Natural killer cell (primary cell): ENCODE measurements at regions not wholly inside any gene's neighbourhood (a gene's known extent, or its start where the extent isn't known, plus 50 kb on each side); places are given as distances from the start of the nearest gene placed in this dataset.

ENCODE experiments used
- ATAC-seq, 3 donors: fragments of 150-1000 bp in 2 of 3; fragments of 200-7000 bp in 1 of 3; cut with Tn5 transposase; 1 replicate in 1 of 3; 2 replicates in 2 of 3; pipeline ENCODE4 v1.10.0; 2021; ENCODE audit warnings: mild to moderate bottlenecking in 2 of 3, moderate library complexity in 2 of 3
- DNase-seq, 2 donors: peaks; one replicate each; pipeline versions ENCODE4 v3.0.0 to v3.0.0-alpha.2; 2013 to 2021; ENCODE audit warnings: mixed read lengths in 1 of 2
- H3K27ac ChIP-seq: one replicate; pipeline ENCODE4 v1.5.1; 2013; ENCODE audit warnings: mild to moderate bottlenecking, low read length
- H3K27me3 ChIP-seq: one replicate; pipeline ENCODE4 v1.6.1; 2013; ENCODE audit warnings: low read length; ENCODE audit not compliant: control insufficient read depth, insufficient read depth
- H3K36me3 ChIP-seq: one replicate; pipeline ENCODE4 v1.6.1; 2013; ENCODE audit warnings: low read length; ENCODE audit not compliant: control insufficient read depth, insufficient read depth
- H3K4me1 ChIP-seq: one replicate; pipeline ENCODE4 v1.6.1; 2013; ENCODE audit warnings: low read length; ENCODE audit not compliant: control insufficient read depth, insufficient read depth
- H3K4me3 ChIP-seq: one replicate; pipeline ENCODE4 v1.5.1; 2013; ENCODE audit warnings: low read length
- H3K9me3 ChIP-seq: one replicate; pipeline ENCODE4 v1.6.1; 2013; ENCODE audit warnings: low read length; ENCODE audit not compliant: control insufficient read depth, insufficient read depth
- H3K27ac Mint-ChIP-seq, 2 donors: one replicate each; pipeline ENCODE4 v1.8.0; 2022; ENCODE audit warnings: mild to moderate bottlenecking in 2 of 2, mixed read lengths in 2 of 2, moderate library complexity in 1 of 2
- H3K27me3 Mint-ChIP-seq, 2 donors: one replicate each; pipeline ENCODE4 v1.8.0; 2022; ENCODE audit warnings: low read depth in 2 of 2, mixed read lengths in 2 of 2
- H3K36me3 Mint-ChIP-seq: one replicate; pipeline ENCODE4 v1.8.0; 2022; ENCODE audit warnings: mixed read lengths
- H3K4me1 Mint-ChIP-seq, 2 donors: one replicate each; pipeline ENCODE4 v1.8.0; 2022; ENCODE audit warnings: mixed read lengths in 2 of 2
- H3K4me3 Mint-ChIP-seq: one replicate; pipeline ENCODE4 v1.8.0; 2022; ENCODE audit warnings: mild to moderate bottlenecking, moderate library complexity, mixed read lengths
- H3K9me3 Mint-ChIP-seq, 2 donors: one replicate each; pipeline ENCODE4 v1.8.0; 2022; ENCODE audit warnings: mixed read lengths in 2 of 2
- CTCF ChIP-seq: fragments of 200-600 bp; IDR thresholded peaks from one replicate; pipeline ENCODE4 v1.8.0; 2022; ENCODE audit warnings: antibody characterized with exemption
- WGBS: methylation state at CpG from one replicate; pipeline ENCODE4 v1.1.7; 2013; ENCODE audit warnings: missing lambda C conversion rate; ENCODE audit not compliant: insufficient coverage; 5-methylcytosine and 5-hydroxymethylcytosine counted together
- intact Hi-C: fragments of 100-400 bp; cut with micrococcal nuclease; formaldehyde crosslinking; loops from one replicate; pipeline ENCODE4 v1.14.2; 2022

DNA sequence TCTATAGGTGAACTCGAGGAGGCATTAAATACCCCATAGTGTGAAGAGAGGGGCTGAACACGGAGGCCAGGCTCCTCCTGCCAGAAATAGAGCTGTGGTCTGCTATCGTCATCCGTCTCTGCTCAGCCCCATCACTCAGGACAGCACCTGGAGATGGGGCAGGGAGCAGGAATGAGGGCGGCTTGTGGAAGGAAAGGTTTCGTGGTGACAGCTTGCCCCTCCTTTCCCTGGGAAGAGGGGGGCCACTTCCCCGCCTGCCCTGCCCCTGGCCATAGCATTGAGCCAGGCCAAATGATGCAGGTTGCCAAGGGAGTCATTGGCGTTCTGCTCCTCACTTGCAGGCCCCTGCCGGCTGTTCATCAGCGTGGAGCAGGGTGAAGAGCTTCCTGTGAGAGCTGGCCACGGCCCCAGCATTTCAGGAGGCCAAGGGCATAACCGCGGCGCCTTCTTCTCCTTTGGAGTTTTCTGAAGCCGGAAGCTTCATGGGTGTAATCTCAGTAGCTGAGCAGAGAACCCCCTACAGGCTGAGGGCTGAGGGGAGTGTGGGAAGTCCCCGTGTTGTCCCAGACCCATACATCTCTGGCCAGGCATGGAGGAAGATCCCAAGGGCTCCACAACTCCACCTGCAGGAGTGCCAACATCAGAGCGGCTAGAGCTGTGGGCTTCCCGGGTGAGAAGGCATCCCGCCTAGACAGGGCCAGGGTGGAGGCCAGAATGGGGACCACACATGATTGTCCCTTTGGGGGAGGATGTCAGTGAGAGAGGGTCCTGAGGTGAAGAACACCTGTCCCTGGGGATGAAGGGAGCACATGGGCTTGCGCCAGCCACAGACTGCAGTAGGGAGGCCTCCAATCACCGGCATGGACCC is 112.5 kb upstream of the GLI2 start:
- Mint-ChIP-seq H3K4me3 (no peak overlapping the region), H3K36me3 (no peaks in the 10 kb centered on the region), H3K4me1 (no peaks in the 10 kb centered on the region), H3K27ac (no peak overlapping the region), H3K9me3 (no peaks in the 10 kb centered on the region), H3K27me3 (peaks cover 2 to 14% of the 10 kb centered on the region in 2 donors)
- H3K27me3 ChIP-seq = no peaks in the 10 kb centered on the region
- intact Hi-C loops = no loop called here
- 88% methylated on average over 21 of the region's 21 CpGs for WGBS
- DNase-seq (no peak), ATAC-seq (no peak)
- H3K4me3 ChIP-seq = no peak overlapping the region
- no peaks in the 10 kb centered on the region for H3K4me1 ChIP-seq
- H3K9me3 ChIP-seq = no peaks in the 10 kb centered on the region
- TF ChIP-seq CTCF = no peak
- H3K27ac ChIP-seq = no peak overlapping the region
- no peaks in the 10 kb centered on the region for H3K36me3 ChIP-seq

DNA sequence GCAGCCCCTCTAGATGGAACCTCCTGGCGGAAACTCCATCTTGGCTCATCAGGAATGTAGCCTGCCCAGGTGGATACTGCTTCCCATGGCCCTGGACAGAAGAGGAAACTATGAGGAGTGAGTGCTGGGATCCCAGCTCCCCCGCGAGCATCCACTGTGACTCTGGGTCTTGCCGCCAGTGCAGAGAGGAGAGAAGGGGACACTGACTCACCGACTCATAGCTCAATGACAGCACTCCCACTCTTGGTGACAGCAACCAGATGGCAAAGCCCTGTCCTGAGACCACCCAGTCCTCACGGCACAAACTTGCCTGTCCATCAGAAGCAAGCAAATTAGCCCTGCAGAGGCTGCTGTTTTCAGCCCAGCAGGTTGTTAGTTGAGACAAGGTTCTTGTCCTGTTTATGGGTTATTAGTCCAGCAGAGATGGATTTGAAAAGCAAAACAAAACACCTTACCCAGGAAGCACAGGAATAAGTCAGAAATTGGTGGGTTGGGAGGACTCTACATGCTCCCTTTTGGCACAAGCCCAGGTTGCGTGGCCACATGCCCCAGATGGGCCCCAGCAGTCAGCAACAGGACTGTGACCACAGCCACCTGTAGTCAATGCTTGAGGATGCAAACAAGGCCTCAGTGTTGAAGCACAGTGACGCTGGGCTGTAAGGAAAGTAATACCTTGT is 111.5 kb upstream of the GLI2 start:
- Histone ChIP-seq H3K27ac (no peak overlapping the region), H3K4me3 (no peak overlapping the region), H3K4me1 (no peaks in the 10 kb centered on the region), H3K36me3 (no peaks in the 10 kb centered on the region), H3K9me3 (no peaks in the 10 kb centered on the region), H3K27me3 (no peaks in the 10 kb centered on the region)
- no peaks in the 10 kb centered on the region for H3K9me3 Mint-ChIP-seq
- intact Hi-C loops = no loop called here
- no peaks in the 10 kb centered on the region for H3K36me3 Mint-ChIP-seq
- H3K4me3 Mint-ChIP-seq = no peak overlapping the region
- WGBS = 77% methylated on average over 8 of the region's 8 CpGs
- DNase-seq (no peak), ATAC-seq (no peak)
- peaks cover 2 to 24% of the 10 kb centered on the region in 2 donors for H3K27me3 Mint-ChIP-seq
- TF ChIP-seq CTCF = no peak
- no peak overlapping the region for H3K27ac Mint-ChIP-seq
- H3K4me1 Mint-ChIP-seq = no peaks in the 10 kb centered on the region

- intact Hi-C loops = no loop called here
- Mint-ChIP-seq H3K27me3 (peaks cover 2 to 24% of the 10 kb centered on the region in 2 donors), H3K4me1 (no peaks in the 10 kb centered on the region), H3K9me3 (no peaks in the 10 kb centered on the region), H3K36me3 (no peaks in the 10 kb centered on the region), H3K4me3 (no peak overlapping the region), H3K27ac (no peak overlapping the region)
- H3K4me3 ChIP-seq = no peak overlapping the region
- H3K9me3 ChIP-seq = no peaks in the 10 kb centered on the region
- H3K4me1 ChIP-seq = no peaks in the 10 kb centered on the region
- H3K27ac ChIP-seq = no peak overlapping the region
- 62% methylated on average over 15 of the region's 15 CpGs for WGBS
- no peaks in the 10 kb centered on the region for H3K27me3 ChIP-seq
- no peak for TF ChIP-seq CTCF
- H3K36me3 ChIP-seq = no peaks in the 10 kb centered on the region
- no peak for DNase-seq
- ATAC-seq = no peak
Observed at GRCh38 chr2:120624738-120625446, 110.8 kb upstream of the GLI2 start.
